GM18498 (cell line): ENCODE measurements at regions not wholly inside any gene's neighbourhood (a gene's known extent, or its start where the extent isn't known, plus 50 kb on each side); places are given as distances from the start of the nearest gene placed in this dataset.
"Not testable (repeated sequence)": the region's sequence is repeated elsewhere in the genome, so short reads cannot be mapped to it uniquely, and the experiment has no call there.

ENCODE experiments used
- ATAC-seq: cut with Tn5 transposase; IDR thresholded peaks from one replicate; pipeline ENCODE4 v1.9.1; 2021; ENCODE audit warnings: mild to moderate bottlenecking, moderate library complexity; ENCODE audit not compliant: unreplicated experiment

GRCh38 chr6:137707590-137708360, 159.3 kb upstream of the TNFAIP3 start:
- ATAC-seq: peak; percentile 80

GRCh38 chr6:137708481-137708880, 158.6 kb upstream of the TNFAIP3 start:
- no peak for ATAC-seq

- no peak for ATAC-seq
These were observed 157.4 kb upstream of the TNFAIP3 start for GRCh38 chr6:137709424-137710236.

- no peak for ATAC-seq
These were observed 155.1 kb upstream of the TNFAIP3 start for GRCh38 chr6:137711972-137712371.

- ATAC-seq: no peak
These were observed 154.5 kb upstream of the TNFAIP3 start for GRCh38 chr6:137712587-137712986.

GRCh38 chr6:137715589-137716045, 151.4 kb upstream of the TNFAIP3 start:
- no peak for ATAC-seq

GRCh38 chr6:137717074-137718073, 149.7 kb upstream of the TNFAIP3 start:
- no peak for ATAC-seq

GRCh38 chr6:137718903-137719302, 148.2 kb upstream of the TNFAIP3 start:
- not testable (repeated sequence) for ATAC-seq

- ATAC-seq: no peak
These were observed 144.2 kb upstream of the TNFAIP3 start for GRCh38 chr6:137722749-137723272.

- no peak for ATAC-seq
These were observed 143.6 kb upstream of the TNFAIP3 start for GRCh38 chr6:137723273-137724017.

- no peak for ATAC-seq
These were observed 143.0 kb upstream of the TNFAIP3 start for GRCh38 chr6:137724018-137724403.

GRCh38 chr6:137724495-137725211, 142.4 kb upstream of the TNFAIP3 start:
- no peak for ATAC-seq

- no peak for ATAC-seq
These were observed 141.1 kb upstream of the TNFAIP3 start for GRCh38 chr6:137725949-137726348.

- ATAC-seq: no peak
These were observed 140.5 kb upstream of the TNFAIP3 start for GRCh38 chr6:137726582-137726981.

GRCh38 chr6:137727216-137727765, 139.8 kb upstream of the TNFAIP3 start:
- ATAC-seq: no peak

GRCh38 chr6:137728386-137729349, 138.4 kb upstream of the TNFAIP3 start:
- no peak for ATAC-seq

- ATAC-seq: no peak
These were observed 137.0 kb upstream of the TNFAIP3 start for GRCh38 chr6:137729866-137730629.
